Neural cell (in vitro differentiated cells): ENCODE measurements at regions not wholly inside any gene's neighbourhood (a gene's known extent, or its start where the extent isn't known, plus 50 kb on each side); places are given as distances from the start of the nearest gene placed in this dataset.

Source experiments
- EP300 ChIP-seq: fragments of 450-650 bp; conservative IDR thresholded peaks from 2 replicates; pipeline ENCODE4 v1.6.1; 2014; ENCODE audit warnings: antibody characterized with exemption, mild to moderate bottlenecking, moderate library complexity; ENCODE audit not compliant: poor library complexity, severe bottlenecking
- EZH2 ChIP-seq: fragments of 200-600, 300-800 bp; shearing (Covaris generic), sonication (generic); IDR thresholded peaks from 2 replicates; pipeline ENCODE4 v1.6.1; 2014; ENCODE audit warnings: antibody characterized with exemption, low read length, borderline replicate concordance, mild to moderate bottlenecking; ENCODE audit not compliant: insufficient read depth, poor library complexity, severe bottlenecking
- POLR2AphosphoS5 ChIP-seq: IDR thresholded peaks from 2 replicates; pipeline ENCODE4 v1.6.1; 2012
- REST ChIP-seq: IDR thresholded peaks from 2 replicates; pipeline ENCODE4 v1.6.1; 2012; ENCODE audit warnings: borderline replicate concordance
- TAF1 ChIP-seq: IDR thresholded peaks from 2 replicates; pipeline ENCODE4 v1.6.1; 2012; ENCODE audit warnings: low read depth
- TF ChIP-seq, protein P1 (sequence below): fragments of 450-650 bp; IDR thresholded peaks from 2 replicates; pipeline ENCODE4 v1.5.1; 2014; ENCODE audit warnings: antibody characterized with exemption, mild to moderate bottlenecking, moderate library complexity; ENCODE audit not compliant: poor library complexity, severe bottlenecking

- TF ChIP-seq POLR2AphosphoS5 (no peak), EZH2 (no peak), EP300 (no peak), REST (no peak), TAF1 (no peak)
- TF ChIP-seq, protein P1, sequence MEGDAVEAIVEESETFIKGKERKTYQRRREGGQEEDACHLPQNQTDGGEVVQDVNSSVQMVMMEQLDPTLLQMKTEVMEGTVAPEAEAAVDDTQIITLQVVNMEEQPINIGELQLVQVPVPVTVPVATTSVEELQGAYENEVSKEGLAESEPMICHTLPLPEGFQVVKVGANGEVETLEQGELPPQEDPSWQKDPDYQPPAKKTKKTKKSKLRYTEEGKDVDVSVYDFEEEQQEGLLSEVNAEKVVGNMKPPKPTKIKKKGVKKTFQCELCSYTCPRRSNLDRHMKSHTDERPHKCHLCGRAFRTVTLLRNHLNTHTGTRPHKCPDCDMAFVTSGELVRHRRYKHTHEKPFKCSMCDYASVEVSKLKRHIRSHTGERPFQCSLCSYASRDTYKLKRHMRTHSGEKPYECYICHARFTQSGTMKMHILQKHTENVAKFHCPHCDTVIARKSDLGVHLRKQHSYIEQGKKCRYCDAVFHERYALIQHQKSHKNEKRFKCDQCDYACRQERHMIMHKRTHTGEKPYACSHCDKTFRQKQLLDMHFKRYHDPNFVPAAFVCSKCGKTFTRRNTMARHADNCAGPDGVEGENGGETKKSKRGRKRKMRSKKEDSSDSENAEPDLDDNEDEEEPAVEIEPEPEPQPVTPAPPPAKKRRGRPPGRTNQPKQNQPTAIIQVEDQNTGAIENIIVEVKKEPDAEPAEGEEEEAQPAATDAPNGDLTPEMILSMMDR, result no peak
Measured at GRCh38 chr3:40653878-40654277, 129.1 kb downstream of the ZNF621 start.
